Neural progenitor cell (in vitro differentiated cells): ENCODE measurements at regions not wholly inside any gene's neighbourhood (a gene's known extent, or its start where the extent isn't known, plus 50 kb on each side); places are given as distances from the start of the nearest gene placed in this dataset.

Experiments used
- CTCF ChIP-seq: fragments of 200-600 bp; sonication (generic); IDR thresholded peaks from 2 replicates; pipeline ENCODE4 v1.5.1; 2017; ENCODE audit warnings: antibody characterized with exemption, mild to moderate bottlenecking
- EZH2phosphoT487 ChIP-seq: fragments of 200-600 bp; sonication (generic); IDR thresholded peaks from 2 replicates; pipeline ENCODE4 v1.6.1; 2017; ENCODE audit warnings: antibody characterized with exemption

GRCh38 chr6:54441687-54442248, 133.5 kb downstream of the TINAG start:
- TF ChIP-seq CTCF (no peak), EZH2phosphoT487 (no peak)
